ENCODE measurements at regions not wholly inside any gene's neighbourhood (a gene's known extent, or its start where the extent isn't known, plus 50 kb on each side); places are given as distances from the start of the nearest gene placed in this dataset.

DNA sequence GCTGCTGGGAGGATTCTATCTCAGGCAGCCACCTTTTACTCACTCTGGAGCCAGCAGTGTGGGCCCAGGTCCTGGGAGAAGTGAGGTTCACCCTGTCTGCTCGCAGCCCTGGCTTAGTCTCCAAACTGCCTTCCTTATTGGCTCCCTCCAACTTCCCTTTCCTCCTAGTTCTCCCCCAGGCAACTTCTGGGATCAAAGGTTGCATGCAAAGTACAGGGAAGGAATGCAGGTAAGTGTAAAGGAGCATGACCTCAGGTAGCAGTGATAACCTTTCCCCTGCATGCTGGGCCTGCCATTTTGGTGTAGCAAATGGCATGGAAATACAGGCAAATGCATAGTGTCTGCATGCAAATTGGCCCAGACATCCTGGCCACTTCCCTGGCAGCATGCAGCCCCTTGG, 53.8 kb upstream of the ARAP3 start:
- TF ChIP-seq GATA2 (IDR thresholded peaks at IDR 0.05; ENCODE audit: low read depth, low read length) = no peak
- no peak for TF ChIP-seq GATA3 (IDR thresholded peaks at IDR 0.05; ENCODE audit: low read depth, low read length)

All from SH-SY5Y (cell line).